ENCODE measurements at regions not wholly inside any gene's neighbourhood (a gene's known extent, or its start where the extent isn't known, plus 50 kb on each side); places are given as distances from the start of the nearest gene placed in this dataset.

GRCh38 chr4:15361529-15361928, 66.3 kb upstream of the C1QTNF7 start:
- TF ChIP-seq POLR2AphosphoS5 (IDR thresholded peaks at IDR 0.05; ENCODE audit: low read depth, low read length) (no peak), TAF1 (IDR thresholded peaks at IDR 0.05; ENCODE audit: borderline replicate concordance, low read depth, low read length) (no peak)

Measured in GM12892 (cell line).